Adrenal gland (tissue), 5 donors: ENCODE measurements at regions not wholly inside any gene's neighbourhood (a gene's known extent, or its start where the extent isn't known, plus 50 kb on each side); places are given as distances from the start of the nearest gene placed in this dataset.

Source experiments
- CTCF ChIP-seq, 6 experiments: fragments of 450-650 bp in 4 of 6; fragments of 200-600 bp in 2 of 6; sonication (generic) in 1 of 6; IDR thresholded peaks; 1 replicate in 5 of 6; 2 replicates in 1 of 6; pipeline versions ENCODE4 v1.5.1 to v1.8.0; 2016 to 2021; ENCODE audit warnings: antibody characterized with exemption in 6 of 6, mild to moderate bottlenecking in 2 of 6, moderate library complexity in 1 of 6
- POLR2A ChIP-seq, 2 donors: fragments of 450-650 bp; IDR thresholded peaks; one replicate each; pipeline ENCODE4 v1.6.1; 2017; ENCODE audit warnings: antibody characterized with exemption in 2 of 2, mild to moderate bottlenecking in 2 of 2, moderate library complexity in 1 of 2
- donor health status: DM: no; HTN: no; CAD: no.

GRCh38 chr10:57605948-57606485 lies 661.7 kb downstream of the IPMK start:
- TF ChIP-seq CTCF (IDR thresholded peaks at IDR 0.05) (no peak), POLR2A (IDR thresholded peaks at IDR 0.05) (no peak)
